ENCODE measurements at regions not wholly inside any gene's neighbourhood (a gene's known extent, or its start where the extent isn't known, plus 50 kb on each side); places are given as distances from the start of the nearest gene placed in this dataset.

DNA sequence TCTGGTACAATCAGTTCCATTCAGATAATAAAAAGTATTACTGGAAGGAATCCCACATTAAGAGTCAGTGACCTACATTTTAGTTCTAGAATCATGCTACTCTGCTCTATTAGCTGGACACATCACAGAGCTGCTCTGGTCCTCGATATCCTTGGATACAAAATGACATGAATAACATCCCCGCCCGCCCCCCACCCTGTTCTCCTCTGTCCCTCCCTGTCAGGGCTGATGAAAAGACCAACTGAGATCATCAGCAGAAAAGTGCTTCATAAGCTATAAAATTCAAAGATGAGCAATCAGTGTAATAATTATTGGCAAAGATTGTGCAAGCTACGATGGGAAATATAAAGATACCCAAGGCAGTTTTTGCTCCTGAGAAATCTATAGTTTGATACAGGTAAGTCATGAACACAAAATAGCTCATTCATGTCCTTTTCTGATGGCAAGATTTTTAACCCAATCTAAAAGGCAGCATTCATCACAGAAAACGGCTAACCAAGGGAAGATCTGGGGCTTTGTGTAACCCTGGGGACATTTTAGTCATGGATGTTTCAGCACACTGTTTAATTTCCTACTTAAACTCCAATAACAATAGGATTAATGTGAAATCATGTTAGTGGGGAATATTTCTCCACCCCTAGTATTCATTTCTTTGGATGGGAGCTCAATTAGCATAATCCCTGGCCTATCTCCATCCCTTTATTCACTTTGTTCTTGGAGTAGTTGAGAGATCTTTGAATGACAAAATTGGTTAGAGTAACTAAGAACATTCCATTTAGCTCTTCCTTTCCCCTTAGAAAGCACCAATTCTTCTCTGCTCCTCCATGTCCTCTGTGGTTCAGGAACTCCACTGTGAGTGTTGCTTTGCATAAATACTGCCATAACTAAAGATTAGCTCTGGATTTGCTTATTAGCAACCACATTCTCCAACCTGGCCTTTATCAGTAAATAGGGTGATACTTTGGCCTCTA, 459.4 kb upstream of the GRIA1 start:
- in situ Hi-C loops (cut with HindIII; ENCODE audit: low pct_ligation_motif_present, low pct_unique_long_range_greater_than_20kb, low sequenced_read_pairs), result no loop called here
- no peak for DNase-seq

DNA sequence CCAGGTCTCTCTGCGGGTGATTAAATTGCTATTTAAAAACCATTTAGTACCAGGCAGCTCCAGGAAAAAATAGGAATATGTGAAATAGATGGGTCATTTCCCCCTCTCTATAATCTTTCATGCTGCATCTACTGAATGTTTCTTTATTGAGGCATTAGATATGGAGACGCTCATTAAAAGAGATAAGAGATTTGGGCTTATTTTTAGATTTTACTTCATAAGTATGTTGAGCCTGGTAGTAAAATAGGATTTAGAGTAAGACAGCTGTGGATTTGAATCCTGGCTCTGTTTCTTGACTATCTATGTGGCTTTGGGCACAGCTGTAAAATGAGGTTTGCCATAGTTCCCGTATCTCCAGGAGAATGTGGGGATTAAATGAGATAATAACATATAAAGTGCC, 451.0 kb upstream of the GRIA1 start:
- no peak for DNase-seq
- in situ Hi-C loops (cut with HindIII; ENCODE audit: low pct_ligation_motif_present, low pct_unique_long_range_greater_than_20kb, low sequenced_read_pairs), result no loop called here

DNA sequence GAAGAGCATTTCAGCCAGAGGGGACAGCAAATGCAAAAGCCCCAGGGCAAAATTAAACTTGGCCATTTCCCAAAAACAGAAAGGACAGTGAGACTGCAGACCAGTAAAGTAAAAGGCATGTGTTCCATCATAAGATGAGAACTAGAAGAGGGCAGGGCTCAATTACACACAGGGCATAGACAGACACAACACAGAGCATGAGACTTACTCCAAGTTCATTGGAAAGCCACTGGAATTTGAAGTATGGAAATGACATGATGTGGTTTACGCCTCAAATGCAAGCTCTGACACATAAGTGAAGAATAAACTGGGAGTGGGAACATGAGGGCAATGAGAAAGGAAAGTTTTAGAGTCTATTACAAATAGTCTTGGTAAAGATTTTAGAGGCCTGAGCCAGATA, 446.6 kb upstream of the GRIA1 start:
- DNase-seq, result no peak
- in situ Hi-C loops (cut with HindIII; ENCODE audit: low pct_ligation_motif_present, low pct_unique_long_range_greater_than_20kb, low sequenced_read_pairs), result no loop called here

DNA sequence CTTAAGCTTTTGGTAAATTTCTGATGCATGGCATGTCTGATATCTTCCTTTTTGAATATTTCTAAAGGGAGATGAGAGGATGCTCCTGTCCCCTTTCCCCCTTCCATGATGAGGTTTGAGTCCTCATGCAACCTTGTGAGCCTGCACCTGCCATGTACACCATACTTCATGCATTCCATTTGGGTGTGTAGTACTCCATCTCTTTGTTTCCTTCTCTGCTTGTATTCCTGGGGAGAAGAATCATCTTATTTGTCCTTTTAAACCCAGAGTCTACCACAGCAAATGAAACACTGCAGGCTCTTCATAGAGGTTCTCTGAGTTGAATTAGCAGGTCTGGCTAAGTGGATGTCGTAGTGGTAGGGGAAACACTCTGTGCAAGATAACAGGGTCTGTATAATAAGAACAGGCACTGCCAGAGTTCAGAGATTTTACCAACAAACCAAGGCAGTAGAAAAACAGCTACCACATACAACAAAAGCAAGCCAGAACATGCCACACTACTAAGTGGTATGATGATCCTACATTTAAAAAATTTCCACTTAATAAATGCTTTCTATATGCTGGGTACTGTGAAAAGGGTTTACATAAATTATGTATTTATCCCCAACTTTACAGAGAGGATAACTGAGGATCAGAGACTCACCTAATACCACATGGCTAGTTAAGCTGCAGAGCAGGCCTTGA, 439.8 kb upstream of the GRIA1 start:
- no peak for DNase-seq
- in situ Hi-C loops (cut with HindIII; ENCODE audit: low pct_ligation_motif_present, low pct_unique_long_range_greater_than_20kb, low sequenced_read_pairs), result no loop called here

DNA sequence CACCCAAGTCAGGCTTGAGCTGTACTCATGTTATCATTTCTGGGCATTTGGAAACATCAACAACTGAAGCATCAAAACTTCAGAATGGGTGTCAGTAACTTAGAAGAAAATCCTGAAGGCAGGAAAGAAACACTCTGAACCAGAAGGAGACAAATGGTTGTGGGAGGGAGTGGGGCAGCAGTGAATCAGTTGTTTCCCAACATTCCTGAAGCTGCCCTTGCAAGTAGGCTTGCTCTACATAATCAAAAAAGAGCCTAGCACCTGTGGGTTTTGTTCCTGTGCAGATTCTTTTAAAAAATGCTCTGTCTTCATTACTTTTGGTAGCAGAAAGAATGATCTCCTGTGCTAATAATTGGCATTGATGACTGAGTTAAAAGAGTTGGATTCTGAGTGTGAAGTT, 424.2 kb upstream of the GRIA1 start:
- no peak for DNase-seq
- in situ Hi-C loops (cut with HindIII; ENCODE audit: low pct_ligation_motif_present, low pct_unique_long_range_greater_than_20kb, low sequenced_read_pairs), result no loop called here

DNA sequence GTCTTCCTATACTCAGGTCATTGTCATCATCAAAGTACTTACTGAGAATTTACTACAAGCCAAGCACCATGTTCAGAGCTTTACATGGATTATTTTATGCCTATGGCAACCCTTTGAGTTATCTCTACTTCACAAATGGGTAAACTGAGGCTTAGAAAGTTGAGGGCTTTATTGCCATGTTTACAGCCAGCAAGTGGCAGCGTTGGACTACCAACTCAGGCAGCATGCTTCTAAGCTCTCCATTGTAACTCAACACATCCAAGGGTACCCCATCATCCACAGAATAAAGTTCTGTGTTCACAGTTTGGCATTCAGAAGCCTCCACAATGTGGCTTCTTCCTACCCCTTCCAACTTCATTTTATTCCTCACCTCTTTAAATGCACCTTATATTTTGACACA, 422.6 kb upstream of the GRIA1 start:
- DNase-seq, result no peak
- in situ Hi-C loops (cut with HindIII; ENCODE audit: low pct_ligation_motif_present, low pct_unique_long_range_greater_than_20kb, low sequenced_read_pairs), result no loop called here

DNA sequence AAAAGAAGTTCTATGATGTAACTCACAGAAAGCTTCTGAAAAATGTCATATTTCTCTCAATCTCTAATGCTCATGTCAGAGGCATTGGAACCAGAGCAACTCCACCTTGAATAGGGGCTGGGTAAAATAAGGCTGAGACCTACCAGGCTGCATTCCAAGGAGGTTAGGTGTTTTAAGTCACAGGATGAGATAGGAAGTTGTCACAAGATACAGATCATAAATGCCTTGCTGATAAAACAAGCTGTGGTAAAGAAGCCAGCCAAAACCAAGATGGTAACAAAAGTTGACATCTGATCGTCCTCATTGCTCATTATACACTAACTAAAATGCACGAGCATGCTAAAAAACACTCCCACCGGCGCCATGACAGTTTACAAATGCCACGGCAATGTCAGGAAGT, 411.1 kb upstream of the GRIA1 start:
- in situ Hi-C loops (cut with HindIII; ENCODE audit: low pct_ligation_motif_present, low pct_unique_long_range_greater_than_20kb, low sequenced_read_pairs), result no loop called here
- no peak for DNase-seq

DNA sequence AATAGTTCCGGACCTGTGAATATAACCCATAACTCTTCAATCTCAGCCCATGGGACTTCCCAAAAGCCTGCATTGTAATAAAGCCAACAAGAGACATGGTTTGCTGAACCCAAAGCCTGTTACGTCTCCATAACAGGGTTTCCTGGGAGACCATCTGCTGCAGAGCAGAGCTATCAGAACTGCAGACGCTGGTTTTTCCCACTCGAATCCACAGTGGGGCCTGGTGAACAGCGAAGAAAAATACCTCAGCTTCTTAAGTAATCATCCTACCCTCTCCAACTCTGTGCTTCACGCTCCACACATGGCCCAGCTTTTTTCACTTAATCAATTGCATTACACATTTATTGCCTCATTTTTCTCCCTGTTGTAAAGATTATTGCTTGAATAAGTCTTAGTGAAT, 409.5 kb upstream of the GRIA1 start:
- in situ Hi-C loops (cut with HindIII; ENCODE audit: low pct_ligation_motif_present, low pct_unique_long_range_greater_than_20kb, low sequenced_read_pairs), result no loop called here
- DNase-seq, result no peak

DNA sequence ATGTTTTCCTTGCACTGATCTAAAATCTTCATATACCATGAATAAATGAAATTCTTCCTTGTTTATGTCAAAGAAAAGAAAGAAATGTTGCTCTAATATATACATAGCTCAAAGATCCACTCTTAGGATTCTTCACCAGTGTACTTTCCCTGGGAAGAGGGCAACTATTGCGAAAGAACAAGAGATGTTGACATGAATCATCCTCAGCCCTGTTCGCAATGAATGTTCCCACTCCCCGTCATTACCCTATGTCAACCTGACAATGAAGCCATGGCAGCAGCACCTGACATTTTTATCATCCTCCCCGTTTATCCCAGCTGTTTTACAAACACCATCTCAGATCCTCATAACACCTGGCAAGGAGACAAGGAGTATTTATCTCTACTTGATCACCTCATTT, 409.1 kb upstream of the GRIA1 start:
- in situ Hi-C loops (cut with HindIII; ENCODE audit: low pct_ligation_motif_present, low pct_unique_long_range_greater_than_20kb, low sequenced_read_pairs), result no loop called here
- no peak for DNase-seq

DNA sequence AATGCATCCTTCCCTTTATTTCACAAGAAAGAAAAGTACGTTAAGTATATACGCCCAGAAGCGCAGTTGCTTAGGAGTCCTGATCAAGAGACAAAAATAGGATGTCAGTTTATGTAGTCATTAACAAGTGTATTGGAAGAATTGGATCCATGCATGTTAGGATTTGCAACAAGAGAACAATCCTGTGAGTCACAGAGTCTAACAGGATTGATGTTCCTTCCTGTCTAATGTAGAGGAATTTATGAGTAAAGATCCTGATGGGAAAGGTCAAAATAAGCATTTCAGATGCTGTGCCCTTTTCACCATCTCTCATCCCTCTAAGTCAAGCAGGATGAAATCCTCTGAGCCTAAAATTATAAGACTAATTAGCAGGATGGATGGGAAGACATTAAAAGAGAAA, 406.0 kb upstream of the GRIA1 start:
- DNase-seq, result no peak
- in situ Hi-C loops (cut with HindIII; ENCODE audit: low pct_ligation_motif_present, low pct_unique_long_range_greater_than_20kb, low sequenced_read_pairs), result no loop called here

DNA sequence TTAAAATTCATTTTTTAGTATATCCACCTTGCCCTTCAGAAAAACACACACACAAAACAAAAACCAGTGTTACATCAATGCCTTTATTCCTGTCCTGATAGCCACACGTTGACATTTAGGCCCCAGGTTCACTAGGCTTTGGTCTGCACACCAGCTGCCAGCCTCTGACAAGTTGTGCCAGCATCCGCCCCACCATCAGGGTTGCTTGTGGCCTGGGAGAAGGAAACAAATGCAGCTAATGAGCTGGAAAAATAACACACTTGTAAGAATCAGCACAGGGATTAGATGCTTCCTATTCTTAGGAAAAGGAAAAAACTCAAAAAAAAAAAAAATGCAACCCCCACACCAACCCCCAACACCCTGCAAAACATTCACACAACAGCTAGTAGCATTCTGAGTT, 404.0 kb upstream of the GRIA1 start:
- in situ Hi-C loops (cut with HindIII; ENCODE audit: low pct_ligation_motif_present, low pct_unique_long_range_greater_than_20kb, low sequenced_read_pairs), result no loop called here
- no peak for DNase-seq

DNA sequence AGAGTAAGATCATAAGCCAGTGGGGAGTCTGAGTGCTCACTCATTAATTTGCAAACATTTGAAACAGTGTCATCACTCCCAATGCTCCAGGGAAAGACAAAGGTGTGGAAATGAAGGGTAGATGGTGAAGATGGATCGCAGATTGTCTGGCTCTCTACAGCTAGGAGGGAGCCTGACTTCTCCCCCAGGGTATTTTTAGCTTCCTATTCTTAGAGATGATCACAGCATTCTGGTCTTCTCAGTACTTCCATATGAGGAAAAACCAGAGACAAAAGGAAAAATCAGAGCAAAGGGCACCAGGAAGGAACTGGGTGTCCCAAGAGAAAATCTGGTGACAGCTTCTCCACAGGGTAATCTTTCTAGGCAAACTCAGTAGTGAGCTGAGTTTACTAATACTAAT, 401.9 kb upstream of the GRIA1 start:
- no peak for DNase-seq

DNA sequence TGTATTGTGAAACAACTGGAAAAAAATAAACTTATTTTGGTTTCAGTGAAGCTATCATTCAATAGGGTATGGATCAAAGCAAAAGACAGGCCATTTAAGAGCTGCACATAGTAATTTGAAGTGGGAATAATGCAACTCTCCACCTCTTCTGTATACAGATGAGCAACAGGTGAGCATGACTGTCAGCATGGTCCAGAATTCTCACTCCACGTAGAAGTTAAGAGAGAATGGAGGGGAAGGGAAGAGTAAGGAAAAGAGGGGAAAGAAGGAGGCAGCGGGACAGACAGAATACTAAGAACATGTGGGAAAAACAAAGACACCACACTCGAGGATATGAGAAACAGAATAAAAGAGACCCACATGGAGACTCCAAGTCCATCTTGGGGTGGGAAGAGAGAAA, 396.1 kb upstream of the GRIA1 start:
- in situ Hi-C loops (cut with HindIII; ENCODE audit: low pct_ligation_motif_present, low pct_unique_long_range_greater_than_20kb, low sequenced_read_pairs), result no loop called here
- no peak for DNase-seq

More for the DNA sequence above, 401.9 kb upstream of the GRIA1 start:
- in situ Hi-C loops (cut with HindIII; ENCODE audit: low pct_ligation_motif_present, low pct_unique_long_range_greater_than_20kb, low sequenced_read_pairs), result no loop called here

DNA sequence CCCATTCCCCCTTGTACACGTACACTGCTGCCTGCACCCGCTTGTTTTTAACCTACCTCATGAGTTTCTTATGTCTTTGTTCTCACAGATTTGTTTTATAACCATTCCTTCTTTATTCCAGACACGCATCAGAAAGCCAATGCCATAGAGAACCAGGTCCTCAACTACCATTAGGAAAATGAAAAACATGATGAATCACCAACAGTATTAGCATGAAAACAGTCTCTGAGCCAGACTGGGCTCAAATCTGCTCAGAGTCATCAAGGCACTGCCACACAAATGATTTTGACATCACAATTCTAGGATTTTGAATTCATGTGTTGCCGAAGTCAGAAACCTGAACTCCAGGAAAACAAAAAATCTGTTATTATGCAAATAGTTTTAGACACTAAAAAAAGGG, 394.1 kb upstream of the GRIA1 start:
- in situ Hi-C loops (cut with HindIII; ENCODE audit: low pct_ligation_motif_present, low pct_unique_long_range_greater_than_20kb, low sequenced_read_pairs), result no loop called here

DNA sequence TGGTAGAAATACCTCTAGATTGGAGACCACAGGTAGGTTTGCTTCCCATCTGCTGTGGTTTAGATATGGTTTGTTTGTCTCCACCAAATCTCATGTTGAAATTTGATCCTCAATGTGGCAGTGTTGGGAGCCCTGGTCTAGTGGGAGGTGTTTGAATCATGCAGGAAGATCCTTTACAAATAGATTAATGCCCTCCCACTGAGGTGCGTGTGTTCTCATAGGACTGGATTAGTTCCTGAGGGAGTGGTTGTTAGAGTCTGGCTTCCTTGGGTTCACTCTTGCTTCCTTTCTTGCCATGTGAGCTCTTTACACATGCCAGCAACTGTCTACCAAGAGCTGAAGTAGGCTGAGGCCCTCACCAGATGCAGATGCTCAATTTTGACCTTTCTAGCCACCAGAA, 391.1 kb upstream of the GRIA1 start:
- in situ Hi-C loops (cut with HindIII; ENCODE audit: low pct_ligation_motif_present, low pct_unique_long_range_greater_than_20kb, low sequenced_read_pairs), result no loop called here
- no peak for DNase-seq

More for the DNA sequence above, 394.1 kb upstream of the GRIA1 start:
- DNase-seq, result no peak

DNA sequence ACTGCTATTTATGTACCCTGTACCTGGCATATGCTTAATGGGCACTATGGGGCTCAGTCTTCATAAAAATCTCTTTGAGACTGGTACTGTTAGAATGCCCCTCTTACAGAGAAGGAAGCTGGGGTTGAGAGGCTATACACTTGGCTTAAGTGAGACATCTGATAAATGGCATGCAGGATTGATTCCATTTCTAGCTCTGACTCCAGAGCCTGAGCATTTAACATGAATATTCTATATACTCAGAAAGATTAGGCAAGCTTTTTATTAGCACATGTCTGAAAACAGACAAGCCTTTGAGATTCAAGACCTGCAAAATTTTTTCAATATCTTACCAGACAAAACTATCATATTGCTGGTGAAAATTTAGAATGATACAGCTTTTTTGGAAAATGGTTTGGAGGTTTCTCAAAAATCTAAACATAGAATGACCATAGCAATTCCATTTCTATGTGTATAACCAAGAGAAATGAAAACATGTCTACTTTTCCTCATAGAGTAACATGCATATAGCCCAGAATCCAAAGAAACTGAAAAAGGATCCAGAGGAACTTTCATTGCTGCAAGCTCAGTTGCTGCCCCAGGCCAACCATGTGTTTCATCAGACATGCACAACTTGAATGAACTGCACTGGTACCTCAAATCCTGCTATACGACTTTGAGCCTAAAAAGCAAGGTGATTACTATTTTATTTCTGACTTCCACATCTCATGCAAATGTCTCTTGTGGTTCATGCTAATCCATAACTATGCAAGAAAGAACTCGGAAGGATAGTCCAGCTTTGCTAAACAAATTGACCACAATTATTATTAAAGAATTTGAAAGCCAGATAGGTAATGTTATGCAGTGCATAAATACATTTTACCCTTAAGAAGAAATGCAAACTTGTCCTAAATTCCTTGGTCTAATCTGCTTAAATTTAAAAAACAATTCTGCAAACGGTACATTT, 389.0 kb upstream of the GRIA1 start:
- in situ Hi-C loops (cut with HindIII; ENCODE audit: low pct_ligation_motif_present, low pct_unique_long_range_greater_than_20kb, low sequenced_read_pairs), result no loop called here
- DNase-seq, result no peak

DNA sequence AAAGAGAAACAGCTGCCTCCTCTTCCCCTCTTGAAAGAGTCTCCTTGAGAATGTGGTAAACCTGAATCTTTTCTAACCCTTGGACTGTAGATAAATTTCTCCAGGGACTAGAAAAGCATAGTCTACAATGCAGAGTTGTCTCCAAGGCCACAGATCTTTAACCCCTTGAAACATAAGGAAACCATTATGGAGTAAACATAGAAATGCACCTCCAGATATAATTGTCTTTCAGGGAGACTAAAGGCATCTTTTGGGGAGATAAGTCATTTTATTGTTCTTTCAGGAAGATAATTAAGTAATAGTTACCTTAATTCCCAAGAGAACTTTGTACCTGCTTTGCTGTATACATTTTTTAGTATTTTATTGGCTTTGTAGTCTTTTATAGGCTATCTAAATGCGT, 373.6 kb upstream of the GRIA1 start:
- in situ Hi-C loops (cut with HindIII; ENCODE audit: low pct_ligation_motif_present, low pct_unique_long_range_greater_than_20kb, low sequenced_read_pairs), result no loop called here

DNA sequence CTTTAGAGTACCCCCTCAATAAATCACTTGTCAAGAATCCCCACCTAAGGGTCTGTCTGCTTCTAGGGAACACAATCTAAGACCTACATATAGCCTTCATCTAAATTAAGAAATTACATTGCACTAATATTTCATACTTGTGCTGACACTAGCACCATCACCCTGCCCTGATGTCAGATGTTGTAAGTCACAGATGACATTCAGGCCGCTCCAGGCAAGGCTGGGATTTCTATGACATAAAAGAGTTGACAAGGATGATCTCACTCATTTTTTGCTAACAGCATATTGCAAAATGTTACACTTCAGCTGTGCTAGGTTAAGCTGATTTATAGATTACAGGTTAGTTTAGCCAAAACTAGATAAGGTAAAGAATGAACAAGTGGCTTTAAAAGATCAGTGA, 372.5 kb upstream of the GRIA1 start:
- in situ Hi-C loops (cut with HindIII; ENCODE audit: low pct_ligation_motif_present, low pct_unique_long_range_greater_than_20kb, low sequenced_read_pairs), result no loop called here

More for the DNA sequence above, 373.6 kb upstream of the GRIA1 start:
- no peak for DNase-seq

DNA sequence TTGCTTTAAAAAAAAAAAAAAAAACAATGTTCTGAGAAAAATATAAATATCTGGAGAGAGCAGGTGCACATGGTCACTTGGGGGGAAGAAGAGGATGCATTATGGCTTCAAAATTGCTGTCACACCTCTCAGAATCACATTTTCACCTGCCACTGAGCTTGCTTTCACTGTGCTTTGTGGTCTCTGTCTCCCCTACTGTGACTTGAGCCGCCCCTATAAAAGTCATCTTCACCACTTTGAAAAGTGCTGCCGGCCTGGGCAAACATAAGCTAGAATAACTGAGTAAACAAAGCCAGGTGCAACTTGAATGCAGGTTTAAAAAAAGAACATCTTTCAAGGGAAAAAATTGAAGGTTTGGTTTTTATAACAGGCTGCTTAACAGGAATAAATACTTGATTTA, 368.1 kb upstream of the GRIA1 start:
- no peak for DNase-seq
- in situ Hi-C loops (cut with HindIII; ENCODE audit: low pct_ligation_motif_present, low pct_unique_long_range_greater_than_20kb, low sequenced_read_pairs), result no loop called here

More for the DNA sequence above, 372.5 kb upstream of the GRIA1 start:
- DNase-seq, result no peak
